SK-N-SH (cell line): ENCODE measurements at regions not wholly inside any gene's neighbourhood (a gene's known extent, or its start where the extent isn't known, plus 50 kb on each side); places are given as distances from the start of the nearest gene placed in this dataset.

Experiments
- CTCF ChIA-PET: fragments of 300-600, 350-600 bp; formaldehyde crosslinking; extraction: SDS; loops from one replicate; lab custom pipeline; 2021; lab: Yijun Ruan, JAX
- POLR2A ChIA-PET: fragments of 350-600 bp; sonication (Branson Sonifier 250); formaldehyde crosslinking; extraction: SDS; loops from one replicate; lab custom pipeline; 2020; ENCODE audit warnings: antibody characterized with exemption, inconsistent platforms; lab: Yijun Ruan, JAX
- DNase-seq: peaks from one replicate; pipeline ENCODE4 v3.0.0; 2012
- H2AFZ ChIP-seq: fragments of 200-600 bp; sonication (generic); 2 replicates; pipeline ENCODE4 v1.8.1; 2016; ENCODE audit warnings: antibody characterized with exemption, mild to moderate bottlenecking, low read depth
- H3F3A ChIP-seq: fragments of 200-600 bp; sonication (generic); replicated peaks from 2 replicates; pipeline ENCODE3; 2016; ENCODE audit warnings: antibody characterized with exemption, mild to moderate bottlenecking; ENCODE audit not compliant: insufficient read depth
- H3K27ac ChIP-seq, 2 experiments: fragments of 200-500 bp in 1 of 2; fragments of 200-600 bp in 1 of 2; sonication (Bioruptor generic) in 1 of 2; sonication (generic), shearing (Covaris generic) in 1 of 2; 2 replicates each; pipeline versions ENCODE4 v1.5.1 to v1.6.1; 2014 to 2016; ENCODE audit warnings: low read depth in 2 of 2, inconsistent platforms in 1 of 2, low read length in 1 of 2, mild to moderate bottlenecking in 1 of 2, mixed read lengths in 1 of 2
- H3K27me3 ChIP-seq: fragments of 200-600 bp; sonication (generic), shearing (Covaris generic); 2 replicates; pipeline ENCODE4 v1.6.1; 2016; ENCODE audit warnings: mixed run types; ENCODE audit not compliant: insufficient read depth
- H3K36me3 ChIP-seq, 2 experiments: fragments of 200-500 bp in 1 of 2; fragments of 200-600 bp in 1 of 2; sonication (Bioruptor generic) in 1 of 2; sonication (generic) in 1 of 2; replicated peaks in 1 of 2; 2 replicates each; pipeline versions ENCODE3 to v1.5.1; 2014 to 2016; ENCODE audit warnings: low read length in 1 of 2, mild to moderate bottlenecking in 1 of 2; ENCODE audit not compliant: insufficient read depth in 2 of 2, control insufficient read depth in 1 of 2
- H3K4me1 ChIP-seq, 2 experiments: fragments of 200-500 bp in 1 of 2; fragments of 200-600 bp in 1 of 2; sonication (Bioruptor generic) in 1 of 2; sonication (generic), shearing (Covaris generic) in 1 of 2; 2 replicates each; pipeline versions ENCODE4 v1.5.1 to v1.6.1; 2014 to 2016; ENCODE audit warnings: low read depth in 1 of 2, low read length in 1 of 2, mixed run types in 1 of 2; ENCODE audit not compliant: insufficient read depth in 2 of 2, control insufficient read depth in 1 of 2
- H3K4me2 ChIP-seq: fragments of 200-600 bp; sonication (generic), shearing (Covaris generic); 2 replicates; pipeline ENCODE4 v1.6.1; 2017; ENCODE audit warnings: mixed run types
- H3K4me3 ChIP-seq, 2 experiments: fragments of 200-500 bp in 1 of 2; fragments of 200-600 bp in 1 of 2; sonication (Bioruptor generic) in 1 of 2; sonication (generic), shearing (Covaris generic) in 1 of 2; 2 replicates each; pipeline versions ENCODE4 v1.5.1 to v1.8.1; 2014 to 2016; ENCODE audit warnings: low read depth in 2 of 2, inconsistent platforms in 1 of 2, low read length in 1 of 2, mild to moderate bottlenecking in 1 of 2, mixed read lengths in 1 of 2, moderate library complexity in 1 of 2
- H3K79me2 ChIP-seq: fragments of 200-600 bp; sonication (generic); 2 replicates; pipeline ENCODE4 v1.8.1; 2017; ENCODE audit warnings: mild to moderate bottlenecking; ENCODE audit not compliant: insufficient read depth
- H3K9ac ChIP-seq: fragments of 200-600 bp; sonication (generic); 2 replicates; pipeline ENCODE4 v1.6.1; 2017; ENCODE audit warnings: mixed run types
- H3K9me2 ChIP-seq: fragments of 200-600 bp; sonication (generic); 2 replicates; pipeline ENCODE4 v1.6.1; 2017; ENCODE audit warnings: mixed run types
- H3K9me3 ChIP-seq: fragments of 200-600 bp; sonication (generic); 2 replicates; pipeline ENCODE4 v1.6.1; 2017; ENCODE audit warnings: mixed run types, mild to moderate bottlenecking, moderate library complexity
- H4K20me1 ChIP-seq: fragments of 200-600 bp; sonication (generic); 2 replicates; pipeline ENCODE4 v1.6.1; 2017; ENCODE audit warnings: mild to moderate bottlenecking, mixed run types; ENCODE audit not compliant: insufficient read depth
- ELF1 ChIP-seq: IDR thresholded peaks from 2 replicates; pipeline ENCODE4 v1.4.0; 2012
- EP300 ChIP-seq, 2 experiments: IDR thresholded peaks; 2 replicates each; pipeline versions ENCODE4 v1.4.0 to v1.6.1; 2012; ENCODE audit warnings: borderline replicate concordance in 1 of 2, low read depth in 1 of 2, low read length in 1 of 2
- FOSL2 ChIP-seq: IDR thresholded peaks from 2 replicates; pipeline ENCODE4 v1.4.0; 2012; ENCODE audit warnings: low read depth, mild to moderate bottlenecking, moderate library complexity, borderline replicate concordance
- FOXM1 ChIP-seq: IDR thresholded peaks from 2 replicates; pipeline ENCODE4 v1.4.0; 2012; ENCODE audit warnings: low read depth, mild to moderate bottlenecking
- GATA2 ChIP-seq: sonication (generic); formaldehyde crosslinking; IDR thresholded peaks from 2 replicates; pipeline ENCODE4 v1.5.0; 2020; ENCODE audit warnings: mild to moderate bottlenecking, missing genetic modification reagents
- MEF2A ChIP-seq: IDR thresholded peaks from 2 replicates; pipeline ENCODE4 v1.4.0; 2012; ENCODE audit warnings: low read depth, borderline replicate concordance
- NRF1 ChIP-seq: IDR thresholded peaks from 2 replicates; pipeline ENCODE4 v1.6.1; 2012; ENCODE audit warnings: low read depth, mild to moderate bottlenecking, low read length
- POLR2AphosphoS5 ChIP-seq: IDR thresholded peaks from 2 replicates; pipeline ENCODE4 v1.6.1; 2012; ENCODE audit warnings: low read depth, low read length
- RCOR1 ChIP-seq: fragments of 150-350 bp; IDR thresholded peaks from 2 replicates; pipeline ENCODE4 v1.6.1; 2017; ENCODE audit warnings: antibody characterized with exemption, low read length
- RXRA ChIP-seq: IDR thresholded peaks from 2 replicates; pipeline ENCODE4 v1.4.0; 2012; ENCODE audit warnings: low read depth, mild to moderate bottlenecking, borderline replicate concordance
- TAF1 ChIP-seq: IDR thresholded peaks from 2 replicates; pipeline ENCODE4 v1.6.1; 2012; ENCODE audit warnings: low read depth, mild to moderate bottlenecking, low read length, moderate library complexity, borderline replicate concordance
- WGBS: methylation state at CpG from one replicate; pipeline ENCODE4 v1.1.6; 2017; ENCODE audit warnings: low lambda C conversion rate; 5-methylcytosine and 5-hydroxymethylcytosine counted together
- TF ChIP-seq, protein P1 (sequence below): IDR thresholded peaks from 2 replicates; pipeline ENCODE4 v1.6.1; 2012; ENCODE audit warnings: mild to moderate bottlenecking, low read depth, low read length, moderate library complexity
- TF ChIP-seq, protein P2 (sequence below): fragments of 200-600 bp; sonication (generic); IDR thresholded peaks from 2 replicates; pipeline ENCODE4 v1.6.1; 2017; ENCODE audit warnings: antibody characterized with exemption, mild to moderate bottlenecking, moderate library complexity

DNA sequence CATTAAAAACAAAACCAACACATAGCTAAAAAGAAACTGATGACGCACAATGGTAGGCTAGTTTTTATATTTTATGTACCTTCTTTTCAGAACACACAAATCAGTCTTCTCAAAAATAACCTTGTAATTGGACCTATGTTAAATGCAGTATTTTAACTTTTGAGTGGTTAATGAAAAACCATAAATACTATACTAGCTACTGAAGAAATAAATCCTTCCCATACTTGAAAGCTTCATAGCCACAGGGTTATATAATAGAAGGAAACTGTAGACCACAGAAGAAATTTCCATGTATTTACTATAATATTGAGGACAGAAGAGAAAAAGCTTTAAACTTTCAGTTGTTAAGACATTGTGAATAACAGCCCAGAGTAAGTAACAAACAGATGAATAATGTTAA is 1094.3 kb upstream of the SLC10A2 start:
- no peaks in the 10 kb centered on the region for H3K4me1 ChIP-seq
- ChIA-PET POLR2A (no interaction called here), CTCF (interaction anchor here (1.1 kb wide), 1 partner anchor 110 kb away, joined by 3 read pairs; no protein-coding TSS in a partner anchor)
- 0 out of 2 replicates have a peak, but pooled peaks cover 3% of the 10 kb centered on the region for H3K9me2 ChIP-seq
- no peak overlapping the region for H3K9ac ChIP-seq
- no peaks in the 10 kb centered on the region for H3K36me3 ChIP-seq
- no peak overlapping the region for H3K4me2 ChIP-seq
- no peaks in the 10 kb centered on the region for H3K27me3 ChIP-seq
- WGBS, result 74% methylated on average over 1 of the region's 1 CpG
- no peak for DNase-seq
- no peak overlapping the region for H2AFZ ChIP-seq
- H3K4me3 ChIP-seq, result no peak overlapping the region
- no peaks in the 10 kb centered on the region for H4K20me1 ChIP-seq
- no peaks in the 10 kb centered on the region for H3K79me2 ChIP-seq
- TF ChIP-seq, protein P1, sequence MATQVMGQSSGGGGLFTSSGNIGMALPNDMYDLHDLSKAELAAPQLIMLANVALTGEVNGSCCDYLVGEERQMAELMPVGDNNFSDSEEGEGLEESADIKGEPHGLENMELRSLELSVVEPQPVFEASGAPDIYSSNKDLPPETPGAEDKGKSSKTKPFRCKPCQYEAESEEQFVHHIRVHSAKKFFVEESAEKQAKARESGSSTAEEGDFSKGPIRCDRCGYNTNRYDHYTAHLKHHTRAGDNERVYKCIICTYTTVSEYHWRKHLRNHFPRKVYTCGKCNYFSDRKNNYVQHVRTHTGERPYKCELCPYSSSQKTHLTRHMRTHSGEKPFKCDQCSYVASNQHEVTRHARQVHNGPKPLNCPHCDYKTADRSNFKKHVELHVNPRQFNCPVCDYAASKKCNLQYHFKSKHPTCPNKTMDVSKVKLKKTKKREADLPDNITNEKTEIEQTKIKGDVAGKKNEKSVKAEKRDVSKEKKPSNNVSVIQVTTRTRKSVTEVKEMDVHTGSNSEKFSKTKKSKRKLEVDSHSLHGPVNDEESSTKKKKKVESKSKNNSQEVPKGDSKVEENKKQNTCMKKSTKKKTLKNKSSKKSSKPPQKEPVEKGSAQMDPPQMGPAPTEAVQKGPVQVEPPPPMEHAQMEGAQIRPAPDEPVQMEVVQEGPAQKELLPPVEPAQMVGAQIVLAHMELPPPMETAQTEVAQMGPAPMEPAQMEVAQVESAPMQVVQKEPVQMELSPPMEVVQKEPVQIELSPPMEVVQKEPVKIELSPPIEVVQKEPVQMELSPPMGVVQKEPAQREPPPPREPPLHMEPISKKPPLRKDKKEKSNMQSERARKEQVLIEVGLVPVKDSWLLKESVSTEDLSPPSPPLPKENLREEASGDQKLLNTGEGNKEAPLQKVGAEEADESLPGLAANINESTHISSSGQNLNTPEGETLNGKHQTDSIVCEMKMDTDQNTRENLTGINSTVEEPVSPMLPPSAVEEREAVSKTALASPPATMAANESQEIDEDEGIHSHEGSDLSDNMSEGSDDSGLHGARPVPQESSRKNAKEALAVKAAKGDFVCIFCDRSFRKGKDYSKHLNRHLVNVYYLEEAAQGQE, result no peak
- TF ChIP-seq GATA2 (no peak), EP300 (IDR thresholded peaks at IDR 0.05; ENCODE audit: borderline replicate concordance in 1 of 2, low read depth in 1 of 2, low read length in 1 of 2) (no peak), RCOR1 (no peak), FOXM1 (no peak), TAF1 (no peak), RXRA (no peak), ELF1 (no peak), FOSL2 (no peak), NRF1 (no peak), POLR2AphosphoS5 (no peak), MEF2A (no peak)
- TF ChIP-seq, protein P2, sequence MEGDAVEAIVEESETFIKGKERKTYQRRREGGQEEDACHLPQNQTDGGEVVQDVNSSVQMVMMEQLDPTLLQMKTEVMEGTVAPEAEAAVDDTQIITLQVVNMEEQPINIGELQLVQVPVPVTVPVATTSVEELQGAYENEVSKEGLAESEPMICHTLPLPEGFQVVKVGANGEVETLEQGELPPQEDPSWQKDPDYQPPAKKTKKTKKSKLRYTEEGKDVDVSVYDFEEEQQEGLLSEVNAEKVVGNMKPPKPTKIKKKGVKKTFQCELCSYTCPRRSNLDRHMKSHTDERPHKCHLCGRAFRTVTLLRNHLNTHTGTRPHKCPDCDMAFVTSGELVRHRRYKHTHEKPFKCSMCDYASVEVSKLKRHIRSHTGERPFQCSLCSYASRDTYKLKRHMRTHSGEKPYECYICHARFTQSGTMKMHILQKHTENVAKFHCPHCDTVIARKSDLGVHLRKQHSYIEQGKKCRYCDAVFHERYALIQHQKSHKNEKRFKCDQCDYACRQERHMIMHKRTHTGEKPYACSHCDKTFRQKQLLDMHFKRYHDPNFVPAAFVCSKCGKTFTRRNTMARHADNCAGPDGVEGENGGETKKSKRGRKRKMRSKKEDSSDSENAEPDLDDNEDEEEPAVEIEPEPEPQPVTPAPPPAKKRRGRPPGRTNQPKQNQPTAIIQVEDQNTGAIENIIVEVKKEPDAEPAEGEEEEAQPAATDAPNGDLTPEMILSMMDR, result no peak
- TF ChIP-seq, all 33 proteins: peak for 0
- H3K27ac ChIP-seq, result no peak overlapping the region
- no peaks in the 10 kb centered on the region for H3K9me3 ChIP-seq
- H3F3A ChIP-seq, result no peaks in the 10 kb centered on the region
